ENCODE measurements at regions not wholly inside any gene's neighbourhood (a gene's known extent, or its start where the extent isn't known, plus 50 kb on each side); places are given as distances from the start of the nearest gene placed in this dataset.

DNA sequence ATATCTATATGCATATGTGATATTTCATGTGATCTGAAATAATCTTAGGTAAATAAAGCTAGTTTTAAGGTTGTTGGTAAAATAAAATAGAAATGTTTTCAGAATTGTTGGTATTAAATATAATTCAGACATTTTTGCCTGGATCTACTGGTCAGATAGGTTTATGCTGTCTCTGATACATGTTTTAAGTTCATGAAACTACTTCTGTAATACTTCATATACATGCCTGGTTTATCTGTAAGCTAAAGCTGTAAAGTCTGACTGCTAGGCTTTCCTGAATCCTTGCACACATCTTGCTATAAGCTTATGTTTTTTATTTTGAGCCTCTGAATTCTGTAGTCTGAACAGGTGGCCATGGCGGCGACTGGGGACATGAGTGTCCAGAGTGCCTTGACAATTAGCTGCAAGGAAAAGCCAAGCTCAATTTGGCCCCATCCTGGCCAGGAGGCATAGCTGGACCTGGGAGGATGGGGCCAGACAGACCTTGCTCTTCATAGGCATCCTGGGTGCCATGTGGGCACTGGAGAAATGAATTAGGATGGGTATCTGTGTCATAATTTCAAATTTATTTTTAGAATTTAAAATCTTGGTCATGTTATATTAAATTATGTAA lies 241.0 kb upstream of the UBASH3B start (continued):
- TF ChIP-seq, protein P1, sequence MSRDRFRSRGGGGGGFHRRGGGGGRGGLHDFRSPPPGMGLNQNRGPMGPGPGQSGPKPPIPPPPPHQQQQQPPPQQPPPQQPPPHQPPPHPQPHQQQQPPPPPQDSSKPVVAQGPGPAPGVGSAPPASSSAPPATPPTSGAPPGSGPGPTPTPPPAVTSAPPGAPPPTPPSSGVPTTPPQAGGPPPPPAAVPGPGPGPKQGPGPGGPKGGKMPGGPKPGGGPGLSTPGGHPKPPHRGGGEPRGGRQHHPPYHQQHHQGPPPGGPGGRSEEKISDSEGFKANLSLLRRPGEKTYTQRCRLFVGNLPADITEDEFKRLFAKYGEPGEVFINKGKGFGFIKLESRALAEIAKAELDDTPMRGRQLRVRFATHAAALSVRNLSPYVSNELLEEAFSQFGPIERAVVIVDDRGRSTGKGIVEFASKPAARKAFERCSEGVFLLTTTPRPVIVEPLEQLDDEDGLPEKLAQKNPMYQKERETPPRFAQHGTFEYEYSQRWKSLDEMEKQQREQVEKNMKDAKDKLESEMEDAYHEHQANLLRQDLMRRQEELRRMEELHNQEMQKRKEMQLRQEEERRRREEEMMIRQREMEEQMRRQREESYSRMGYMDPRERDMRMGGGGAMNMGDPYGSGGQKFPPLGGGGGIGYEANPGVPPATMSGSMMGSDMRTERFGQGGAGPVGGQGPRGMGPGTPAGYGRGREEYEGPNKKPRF (IDR thresholded peaks at IDR 0.05; ENCODE audit: low read depth, low read length): no peak

GRCh38 chr11:122413677-122414076 lies 241.8 kb upstream of the UBASH3B start:
- POLR2A ChIA-PET: no interaction called here
- intact Hi-C loops (cut with micrococcal nuclease): no loop called here
- TF ChIP-seq TGIF2 (CRISPR knock-in tag; IDR thresholded peaks at IDR 0.05) (no peak), L3MBTL2 (IDR thresholded peaks at IDR 0.05) (no peak), ZNF584 (CRISPR knock-in tag; IDR thresholded peaks at IDR 0.05; ENCODE audit: low read depth) (no peak), HNRNPUL1 (IDR thresholded peaks at IDR 0.05; ENCODE audit: low read length) (no peak), ATF3 (IDR thresholded peaks at IDR 0.05) (no peak), ATF3 (CRISPR knock-in tag; conservative IDR thresholded peaks at IDR 0.05) (no peak), PCBP1 (IDR thresholded peaks at IDR 0.05; ENCODE audit: low read depth, low read length, poor library complexity, severe bottlenecking) (no peak), POLR2A (conservative IDR thresholded peaks at IDR 0.05) (no peak), ZC3H11A (IDR thresholded peaks at IDR 0.05; ENCODE audit: low read depth, low read length) (no peak), ZFPM2 (CRISPR knock-in tag; IDR thresholded peaks at IDR 0.05) (no peak), ZNF174 (CRISPR knock-in tag; IDR thresholded peaks at IDR 0.05) (no peak), SIRT6 (IDR thresholded peaks at IDR 0.05; ENCODE audit: low read depth, low read length) (no peak), MYBL2 (IDR thresholded peaks at IDR 0.05; ENCODE audit: low read depth) (no peak), MYBL2 (CRISPR knock-in tag; IDR thresholded peaks at IDR 0.05; ENCODE audit: borderline replicate concordance) (no peak)
- TF ChIP-seq, protein P2, sequence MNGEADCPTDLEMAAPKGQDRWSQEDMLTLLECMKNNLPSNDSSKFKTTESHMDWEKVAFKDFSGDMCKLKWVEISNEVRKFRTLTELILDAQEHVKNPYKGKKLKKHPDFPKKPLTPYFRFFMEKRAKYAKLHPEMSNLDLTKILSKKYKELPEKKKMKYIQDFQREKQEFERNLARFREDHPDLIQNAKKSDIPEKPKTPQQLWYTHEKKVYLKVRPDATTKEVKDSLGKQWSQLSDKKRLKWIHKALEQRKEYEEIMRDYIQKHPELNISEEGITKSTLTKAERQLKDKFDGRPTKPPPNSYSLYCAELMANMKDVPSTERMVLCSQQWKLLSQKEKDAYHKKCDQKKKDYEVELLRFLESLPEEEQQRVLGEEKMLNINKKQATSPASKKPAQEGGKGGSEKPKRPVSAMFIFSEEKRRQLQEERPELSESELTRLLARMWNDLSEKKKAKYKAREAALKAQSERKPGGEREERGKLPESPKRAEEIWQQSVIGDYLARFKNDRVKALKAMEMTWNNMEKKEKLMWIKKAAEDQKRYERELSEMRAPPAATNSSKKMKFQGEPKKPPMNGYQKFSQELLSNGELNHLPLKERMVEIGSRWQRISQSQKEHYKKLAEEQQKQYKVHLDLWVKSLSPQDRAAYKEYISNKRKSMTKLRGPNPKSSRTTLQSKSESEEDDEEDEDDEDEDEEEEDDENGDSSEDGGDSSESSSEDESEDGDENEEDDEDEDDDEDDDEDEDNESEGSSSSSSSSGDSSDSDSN (IDR thresholded peaks at IDR 0.05; ENCODE audit: borderline replicate concordance in 1 of 2, low read depth in 2 of 2, low read length in 2 of 2): no peak
- TF ChIP-seq, protein P3, sequence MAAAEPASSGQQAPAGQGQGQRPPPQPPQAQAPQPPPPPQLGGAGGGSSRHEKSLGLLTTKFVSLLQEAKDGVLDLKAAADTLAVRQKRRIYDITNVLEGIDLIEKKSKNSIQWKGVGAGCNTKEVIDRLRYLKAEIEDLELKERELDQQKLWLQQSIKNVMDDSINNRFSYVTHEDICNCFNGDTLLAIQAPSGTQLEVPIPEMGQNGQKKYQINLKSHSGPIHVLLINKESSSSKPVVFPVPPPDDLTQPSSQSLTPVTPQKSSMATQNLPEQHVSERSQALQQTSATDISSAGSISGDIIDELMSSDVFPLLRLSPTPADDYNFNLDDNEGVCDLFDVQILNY (CRISPR knock-in tag; IDR thresholded peaks at IDR 0.05): no peak

More at GRCh38 chr11:122413677-122414076, 241.8 kb upstream of the UBASH3B start:
- no peaks in the 10 kb centered on the region for H4K20me1 ChIP-seq (replicated peaks; ENCODE audit: control insufficient read depth, insufficient read depth, low read length)
- no peak overlapping the region for H3K27ac ChIP-seq (ENCODE audit: extremely low read depth, low read depth, low read length)
- in situ Hi-C loops (cut with MboI): no loop called here
- BruUV-seq (replicated peaks): no TSS peak
- no peaks in the 10 kb centered on the region for H3K79me2 ChIP-seq (ENCODE audit: control insufficient read depth, insufficient read depth, low read length)
- no peaks in the 10 kb centered on the region for H3K9me3 ChIP-seq (replicated peaks; ENCODE audit: control insufficient read depth, insufficient read depth, low read depth, low read length)
- no peaks in the 10 kb centered on the region for H3K36me3 ChIP-seq (ENCODE audit: control insufficient read depth, insufficient read depth, low read length)
- H2AFZ ChIP-seq (ENCODE audit: low read depth, low read length): no peak overlapping the region
- H3K9me1 ChIP-seq (ENCODE audit: control insufficient read depth, insufficient read depth, low read length): no peaks in the 10 kb centered on the region
- H3K4me3 ChIP-seq: no peak overlapping the region
- H3K4me2 ChIP-seq (ENCODE audit: insufficient read depth, low read length): no peak overlapping the region
- no peaks in the 10 kb centered on the region for H3K4me1 ChIP-seq (replicated peaks in 1 of 2; ENCODE audit: control insufficient read depth in 2 of 2, insufficient read depth in 2 of 2, low read length in 2 of 2)
- H3K9ac ChIP-seq (ENCODE audit: insufficient read depth in 1 of 2, low read depth in 2 of 2, low read length in 2 of 2): no peak overlapping the region
- no peaks in the 10 kb centered on the region for H3K27me3 ChIP-seq (ENCODE audit: control insufficient read depth in 2 of 2, insufficient read depth in 2 of 2, low read length in 2 of 2)
- FAIRE-seq: no peak
- no peak for ATAC-seq
- CTCF ChIA-PET (ENCODE audit: low intra/inter-chr PET ratio): no interaction called here
- DNase-seq (ENCODE audit: extremely low read depth in 1 of 4, low spot score in 3 of 4): no peak

Data from K562 (cell line).